ENCODE measurements at regions not wholly inside any gene's neighbourhood (a gene's known extent, or its start where the extent isn't known, plus 50 kb on each side); places are given as distances from the start of the nearest gene placed in this dataset.

DNA sequence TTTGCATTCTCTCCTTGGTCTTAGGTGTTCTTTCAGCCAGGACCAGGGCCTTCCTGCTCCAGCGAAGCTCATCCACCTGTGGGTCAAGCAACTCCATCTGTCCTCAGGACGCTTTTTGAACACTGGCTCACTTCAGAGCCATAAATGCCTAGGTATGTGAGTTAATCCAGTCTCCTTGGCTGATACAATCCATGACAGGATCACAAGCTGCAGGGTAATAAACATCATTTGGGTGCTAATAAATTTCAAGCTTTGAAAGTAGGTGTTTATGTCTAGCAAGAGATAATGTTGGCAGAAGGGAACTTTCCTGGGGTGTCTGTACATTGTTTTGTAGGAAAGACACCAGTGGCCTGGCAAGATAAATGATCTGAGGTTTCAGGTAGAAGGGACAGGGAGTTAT, 159.2 kb upstream of the TUT7 start:
- no peak overlapping the region for H3K4me2 ChIP-seq (ENCODE audit: low read depth, low read length, poor library complexity, severe bottlenecking)
- no peak overlapping the region for H3K4me3 ChIP-seq (ENCODE audit: low read length, poor library complexity, severe bottlenecking)

DNA sequence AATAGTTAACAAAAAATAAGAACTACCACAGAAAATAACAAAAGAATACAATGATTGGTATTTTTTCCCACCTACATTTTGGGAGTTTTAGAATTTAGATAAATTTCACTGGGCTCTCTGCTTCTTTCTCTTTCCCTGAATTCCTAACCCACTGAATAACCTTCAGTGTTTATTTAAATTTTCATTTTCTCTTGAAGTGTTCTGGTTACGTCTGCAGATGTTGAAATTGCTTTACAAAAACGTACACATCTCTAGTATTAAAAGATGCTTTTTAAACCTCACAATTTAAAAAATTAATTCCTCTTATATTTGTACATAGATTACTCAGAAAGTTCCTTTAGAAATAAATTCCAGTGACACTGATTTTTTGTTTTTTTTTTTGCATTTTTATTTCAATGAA, 158.7 kb upstream of the TUT7 start:
- TF ChIP-seq EZH2phosphoT487 (IDR thresholded peaks at IDR 0.05; ENCODE audit: borderline replicate concordance): no peak
- TF ChIP-seq, protein P1, sequence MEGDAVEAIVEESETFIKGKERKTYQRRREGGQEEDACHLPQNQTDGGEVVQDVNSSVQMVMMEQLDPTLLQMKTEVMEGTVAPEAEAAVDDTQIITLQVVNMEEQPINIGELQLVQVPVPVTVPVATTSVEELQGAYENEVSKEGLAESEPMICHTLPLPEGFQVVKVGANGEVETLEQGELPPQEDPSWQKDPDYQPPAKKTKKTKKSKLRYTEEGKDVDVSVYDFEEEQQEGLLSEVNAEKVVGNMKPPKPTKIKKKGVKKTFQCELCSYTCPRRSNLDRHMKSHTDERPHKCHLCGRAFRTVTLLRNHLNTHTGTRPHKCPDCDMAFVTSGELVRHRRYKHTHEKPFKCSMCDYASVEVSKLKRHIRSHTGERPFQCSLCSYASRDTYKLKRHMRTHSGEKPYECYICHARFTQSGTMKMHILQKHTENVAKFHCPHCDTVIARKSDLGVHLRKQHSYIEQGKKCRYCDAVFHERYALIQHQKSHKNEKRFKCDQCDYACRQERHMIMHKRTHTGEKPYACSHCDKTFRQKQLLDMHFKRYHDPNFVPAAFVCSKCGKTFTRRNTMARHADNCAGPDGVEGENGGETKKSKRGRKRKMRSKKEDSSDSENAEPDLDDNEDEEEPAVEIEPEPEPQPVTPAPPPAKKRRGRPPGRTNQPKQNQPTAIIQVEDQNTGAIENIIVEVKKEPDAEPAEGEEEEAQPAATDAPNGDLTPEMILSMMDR (conservative IDR thresholded peaks at IDR 0.05; ENCODE audit: low read length): no peak
- no peaks in the 10 kb centered on the region for H3K36me3 ChIP-seq (ENCODE audit: insufficient read depth, low read length)
- H3F3A ChIP-seq (ENCODE audit: low read depth): no peaks in the 10 kb centered on the region
- H3K9ac ChIP-seq (ENCODE audit: low read depth, low read length, poor library complexity, severe bottlenecking): no peak overlapping the region
- H3K9me3 ChIP-seq (ENCODE audit: insufficient read depth, low read depth, low read length): no peaks in the 10 kb centered on the region
- H3K9me2 ChIP-seq (replicated peaks; ENCODE audit: low read depth, low read length): no peaks in the 10 kb centered on the region
- no peaks in the 10 kb centered on the region for H3K79me2 ChIP-seq (ENCODE audit: insufficient read depth, low read length)
- H4K20me1 ChIP-seq (ENCODE audit: insufficient read depth, low read length, poor library complexity, severe bottlenecking): no peaks in the 10 kb centered on the region
- no peaks in the 10 kb centered on the region for H3K27me3 ChIP-seq (ENCODE audit: insufficient read depth, low read length, poor library complexity, severe bottlenecking)
- H3K4me3 ChIP-seq (ENCODE audit: low read length, poor library complexity, severe bottlenecking): no peak overlapping the region
- H2AFZ ChIP-seq (ENCODE audit: low read length): no peak overlapping the region
- no peaks in the 10 kb centered on the region for H3K4me1 ChIP-seq (ENCODE audit: insufficient read depth, low read length, poor library complexity, severe bottlenecking)
- no peak overlapping the region for H3K4me2 ChIP-seq (ENCODE audit: low read depth, low read length, poor library complexity, severe bottlenecking)

More for the DNA sequence above, 159.2 kb upstream of the TUT7 start:
- H3K79me2 ChIP-seq (ENCODE audit: insufficient read depth, low read length): no peaks in the 10 kb centered on the region
- no peaks in the 10 kb centered on the region for H3K9me2 ChIP-seq (replicated peaks; ENCODE audit: low read depth, low read length)
- no peaks in the 10 kb centered on the region for H3K27me3 ChIP-seq (ENCODE audit: insufficient read depth, low read length, poor library complexity, severe bottlenecking)
- H2AFZ ChIP-seq (ENCODE audit: low read length): no peak overlapping the region
- no peaks in the 10 kb centered on the region for H3K4me1 ChIP-seq (ENCODE audit: insufficient read depth, low read length, poor library complexity, severe bottlenecking)
- no peaks in the 10 kb centered on the region for H3F3A ChIP-seq (ENCODE audit: low read depth)
- H3K9ac ChIP-seq (ENCODE audit: low read depth, low read length, poor library complexity, severe bottlenecking): no peak overlapping the region
- no peaks in the 10 kb centered on the region for H3K36me3 ChIP-seq (ENCODE audit: insufficient read depth, low read length)
- no peaks in the 10 kb centered on the region for H3K9me3 ChIP-seq (ENCODE audit: insufficient read depth, low read depth, low read length)
- TF ChIP-seq EZH2phosphoT487 (IDR thresholded peaks at IDR 0.05; ENCODE audit: borderline replicate concordance): no peak
- TF ChIP-seq, protein P1 (conservative IDR thresholded peaks at IDR 0.05; ENCODE audit: low read length): no peak
- no peaks in the 10 kb centered on the region for H4K20me1 ChIP-seq (ENCODE audit: insufficient read depth, low read length, poor library complexity, severe bottlenecking)

DNA sequence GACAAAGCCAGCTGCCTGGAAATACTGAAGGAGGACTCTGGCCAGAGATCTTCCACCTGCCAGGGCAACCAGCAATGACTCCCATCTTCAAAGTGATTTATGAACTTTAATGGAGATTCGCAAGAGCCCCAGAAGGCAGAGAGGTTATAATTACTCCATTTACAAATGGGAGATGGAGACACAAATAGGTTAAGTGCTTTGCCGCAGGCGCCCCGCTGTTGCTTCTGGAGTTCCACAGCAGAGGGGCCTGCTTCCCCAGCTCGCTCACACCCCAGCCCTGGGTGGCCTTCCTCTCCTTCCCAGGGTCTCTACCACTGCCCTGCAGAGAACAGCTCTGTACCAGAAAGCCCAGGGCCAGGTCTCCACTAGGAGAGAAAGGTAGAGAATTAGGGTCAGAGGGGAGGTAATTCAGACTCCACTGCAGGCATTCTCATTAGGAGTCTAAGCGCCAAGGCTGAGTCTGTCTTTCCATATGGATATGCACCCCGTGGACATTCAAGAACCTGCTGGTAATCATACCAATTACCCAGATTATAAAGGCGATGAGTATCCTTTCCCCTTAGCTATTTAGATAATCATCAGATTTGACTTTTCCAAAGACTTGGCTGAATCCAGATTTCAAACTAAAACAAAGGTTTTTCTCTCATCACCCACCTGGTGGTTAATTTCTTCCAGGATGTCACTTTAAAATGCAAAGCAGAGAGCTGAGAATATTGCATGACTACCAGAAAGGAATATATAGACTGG, 157.6 kb upstream of the TUT7 start:
- Histone ChIP-seq H3K9me3 (ENCODE audit: insufficient read depth, low read depth, low read length) (no peaks in the 10 kb centered on the region), H2AFZ (ENCODE audit: low read length) (no peak overlapping the region), H4K20me1 (ENCODE audit: insufficient read depth, low read length, poor library complexity, severe bottlenecking) (no peaks in the 10 kb centered on the region), H3K9me2 (replicated peaks; ENCODE audit: low read depth, low read length) (no peaks in the 10 kb centered on the region), H3K27me3 (ENCODE audit: insufficient read depth, low read length, poor library complexity, severe bottlenecking) (no peaks in the 10 kb centered on the region), H3K79me2 (ENCODE audit: insufficient read depth, low read length) (no peaks in the 10 kb centered on the region), H3K4me2 (ENCODE audit: low read depth, low read length, poor library complexity, severe bottlenecking) (no peak overlapping the region), H3K36me3 (ENCODE audit: insufficient read depth, low read length) (no peaks in the 10 kb centered on the region), H3K4me3 (ENCODE audit: low read length, poor library complexity, severe bottlenecking) (no peak overlapping the region), H3F3A (ENCODE audit: low read depth) (no peaks in the 10 kb centered on the region), H3K4me1 (ENCODE audit: insufficient read depth, low read length, poor library complexity, severe bottlenecking) (no peaks in the 10 kb centered on the region), H3K9ac (ENCODE audit: low read depth, low read length, poor library complexity, severe bottlenecking) (no peak overlapping the region)
- TF ChIP-seq EZH2phosphoT487 (IDR thresholded peaks at IDR 0.05; ENCODE audit: borderline replicate concordance): no peak
- TF ChIP-seq, protein P1 (conservative IDR thresholded peaks at IDR 0.05; ENCODE audit: low read length): no peak

All from Loucy (cell line).